ENCODE measurements at regions not wholly inside any gene's neighbourhood (a gene's known extent, or its start where the extent isn't known, plus 50 kb on each side); places are given as distances from the start of the nearest gene placed in this dataset.

GRCh38 chr6:99668036-99668705 lies 61.5 kb downstream of the PRDM13 start:
- Histone ChIP-seq H3K23me2 (ENCODE audit: insufficient read length, low read depth, low read length, poor library complexity, severe bottlenecking) (no peaks in the 10 kb centered on the region), H3K23ac (ENCODE audit: insufficient read length, low read depth, low read length) (no peak overlapping the region), H2BK20ac (ENCODE audit: low read depth, low read length, poor library complexity, severe bottlenecking) (no peak overlapping the region), H3K18ac (ENCODE audit: insufficient read length, low read depth, low read length) (no peak overlapping the region), H3K79me2 (ENCODE audit: insufficient read depth, low read length) (no peaks in the 10 kb centered on the region), H4K8ac (replicated peaks; ENCODE audit: insufficient read length, low read depth, low read length) (no peak overlapping the region), H3T11ph (ENCODE audit: low read length) (no peak overlapping the region), H4K20me1 (ENCODE audit: control insufficient read depth, insufficient read depth, insufficient read length) (no peaks in the 10 kb centered on the region), H2BK15ac (ENCODE audit: low read depth, low read length) (no peak overlapping the region), H3K4me1 (ENCODE audit: insufficient read depth, low read length) (no peaks in the 10 kb centered on the region; the same call in 1 of the 2 replicates), H3K4me2 (ENCODE audit: insufficient read depth, insufficient read length, low read length) (no peak overlapping the region), H3K27ac (ENCODE audit: insufficient read length, low read depth, low read length) (no peak overlapping the region), H4K5ac (ENCODE audit: insufficient read length, low read depth, low read length) (no peak overlapping the region), H3K9ac (ENCODE audit: extremely low read depth, insufficient read length, low read length) (no peak overlapping the region), H2BK120ac (ENCODE audit: low read depth, low read length, poor library complexity, severe bottlenecking) (no peak overlapping the region), H2BK5ac (ENCODE audit: insufficient read length, low read length) (no peak overlapping the region), H2BK12ac (ENCODE audit: insufficient read length, low read depth, low read length) (no peak overlapping the region), H3K4ac (ENCODE audit: low read depth, low read length) (no peak overlapping the region), H3K14ac (ENCODE audit: insufficient read depth, low read length) (no peak overlapping the region), H4K91ac (ENCODE audit: insufficient read length, low read depth, low read length) (no peak overlapping the region), H2AK5ac (ENCODE audit: insufficient read length, low read length) (no peak overlapping the region), H3K56ac (ENCODE audit: insufficient read length, low read depth, low read length) (no peak overlapping the region), H3K9me3 (ENCODE audit: control insufficient read depth, low read depth, low read length) (no peaks in the 10 kb centered on the region), H3K27me3 (ENCODE audit: insufficient read depth, low read length) (no peaks in the 10 kb centered on the region), H3K79me1 (ENCODE audit: insufficient read depth, low read depth, low read length, poor library complexity, severe bottlenecking) (no peaks in the 10 kb centered on the region), H2AFZ (ENCODE audit: low read length) (no peak overlapping the region)
- H3K4me1 Mint-ChIP-seq: peaks cover 10% of the 10 kb centered on the region in 2 experiments
- no peak for TF ChIP-seq CTCF (conservative IDR thresholded peaks at IDR 0.05)
- H3K9me3 Mint-ChIP-seq: no peaks in the 10 kb centered on the region; a peak in 1 of 5 replicates
- no peaks in the 10 kb centered on the region for H3K36me3 Mint-ChIP-seq (ENCODE audit: insufficient read depth in 1 of 3, low read depth in 3 of 3)
- no peak overlapping the region for H3K4me3 Mint-ChIP-seq
- DNase-seq: no peak
- H3K27ac Mint-ChIP-seq: no peak overlapping the region
- no CpG with 5 or more reads among the region's 5 CpGs for WGBS (ENCODE audit: extremely low coverage, insufficient read length, low lambda C conversion rate)
- peaks cover 15% of the 10 kb centered on the region for H3K27me3 Mint-ChIP-seq (ENCODE audit: low read depth)

Data from H9 (cell line).